HG03095 (cell line): ENCODE measurements at regions not wholly inside any gene's neighbourhood (a gene's known extent, or its start where the extent isn't known, plus 50 kb on each side); places are given as distances from the start of the nearest gene placed in this dataset.

ENCODE experiments used
- ATAC-seq: cut with Tn5 transposase; IDR thresholded peaks from one replicate; pipeline ENCODE4 v1.9.1; 2021; ENCODE audit warnings: moderate library complexity; ENCODE audit not compliant: unreplicated experiment

- no peak for ATAC-seq
Measured at GRCh38 chr12:107318806-107319532, 225.6 kb upstream of the CRY1 start.

DNA sequence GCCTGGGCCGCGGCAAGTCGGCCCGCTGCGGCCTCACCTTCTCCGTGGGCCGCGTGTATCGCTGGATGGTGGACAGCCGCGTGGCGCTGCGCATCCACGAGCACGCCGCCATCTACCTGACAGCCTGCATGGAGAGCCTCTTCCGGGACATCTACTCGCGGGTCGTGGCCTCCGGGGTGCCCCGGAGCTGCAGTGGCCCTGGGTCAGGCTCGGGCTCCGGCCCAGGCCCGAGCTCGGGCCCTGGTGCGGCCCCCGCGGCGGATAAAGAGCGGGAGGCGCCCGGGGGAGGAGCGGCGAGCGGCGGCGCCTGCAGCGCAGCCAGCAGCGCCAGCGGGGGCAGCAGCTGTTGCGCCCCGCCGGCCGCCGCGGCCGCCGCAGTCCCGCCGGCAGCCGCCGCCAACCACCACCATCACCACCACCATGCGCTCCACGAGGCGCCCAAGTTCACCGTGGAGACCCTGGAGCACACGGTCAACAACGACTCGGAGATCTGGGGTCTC, 226.2 kb upstream of the CRY1 start:
- no peak for ATAC-seq

DNA sequence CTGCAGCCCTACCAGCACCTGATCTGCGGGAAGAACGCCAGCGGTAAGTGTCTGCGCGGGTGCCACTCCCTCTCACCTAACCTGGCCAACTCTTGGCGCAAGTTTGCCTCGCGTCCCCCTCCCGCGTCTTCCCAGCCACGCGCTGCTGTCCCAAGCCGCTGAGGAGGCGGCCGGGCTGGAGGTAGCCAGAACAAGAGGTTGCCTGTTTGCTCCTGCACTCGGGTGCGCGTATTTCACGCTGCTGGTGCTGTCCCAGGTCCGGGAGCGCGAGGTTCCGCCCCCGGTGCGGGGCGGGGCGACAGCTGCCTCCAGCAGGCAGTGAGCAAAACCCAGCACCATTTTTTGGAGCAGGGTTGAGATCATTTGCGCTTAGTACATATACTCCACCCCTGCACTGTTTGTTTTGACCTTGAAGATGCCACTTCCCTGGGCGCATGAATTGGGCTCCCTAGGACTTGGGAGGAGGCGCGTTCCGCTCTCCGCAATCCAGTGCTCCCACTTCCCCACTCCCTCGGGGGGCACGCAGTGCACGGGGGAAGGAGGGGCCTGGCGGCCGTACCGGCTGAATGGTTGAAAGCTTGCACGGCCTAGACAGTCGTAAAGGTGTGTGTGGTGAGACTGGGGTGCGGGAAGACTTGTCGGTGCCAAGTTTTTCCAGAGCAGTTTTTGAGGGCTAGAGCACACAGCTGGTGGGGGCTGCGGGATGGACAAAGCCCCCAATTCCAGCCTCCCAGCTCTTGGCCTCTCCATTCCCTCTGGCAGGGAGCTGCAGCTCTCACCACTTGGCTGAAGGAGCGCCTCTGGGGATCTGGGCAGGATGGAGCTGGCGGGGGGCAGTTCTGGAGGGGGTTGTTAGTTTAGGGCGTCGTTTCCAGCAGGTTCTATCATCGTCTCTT, 226.9 kb upstream of the CRY1 start:
- ATAC-seq: no peak

- ATAC-seq: no peak
Measured at GRCh38 chr12:107320929-107321631, 227.7 kb upstream of the CRY1 start.

GRCh38 chr12:107322063-107322462, 228.7 kb upstream of the CRY1 start:
- ATAC-seq: no peak

DNA sequence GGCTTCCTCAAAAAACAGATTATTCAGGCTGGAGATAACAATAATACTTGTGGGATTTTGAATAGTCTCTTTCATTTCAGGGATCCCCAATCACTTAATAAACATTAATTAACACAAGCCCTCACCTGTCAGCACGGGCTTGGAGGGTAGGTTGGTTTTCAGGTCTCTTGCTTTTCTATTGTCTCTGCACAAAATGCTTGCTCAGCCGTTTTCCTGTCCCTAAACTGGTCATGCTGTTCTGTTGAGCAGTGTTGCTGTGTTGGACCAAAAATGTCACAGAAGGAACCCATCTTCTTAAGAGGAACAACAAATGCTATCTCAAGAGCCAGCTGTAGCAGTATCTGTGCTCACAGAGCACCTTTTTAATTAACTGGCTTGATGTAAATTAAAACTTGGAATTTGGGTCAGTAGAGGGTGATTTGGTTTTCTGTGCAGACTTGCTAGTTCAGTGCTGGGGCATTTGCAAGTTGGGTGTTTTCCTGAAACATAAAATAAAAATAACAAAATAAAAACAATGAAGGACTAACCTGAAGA, 231.8 kb upstream of the CRY1 start:
- ATAC-seq: no peak

- ATAC-seq: no peak
Measured at GRCh38 chr12:107326237-107326636, 232.9 kb upstream of the CRY1 start.

DNA sequence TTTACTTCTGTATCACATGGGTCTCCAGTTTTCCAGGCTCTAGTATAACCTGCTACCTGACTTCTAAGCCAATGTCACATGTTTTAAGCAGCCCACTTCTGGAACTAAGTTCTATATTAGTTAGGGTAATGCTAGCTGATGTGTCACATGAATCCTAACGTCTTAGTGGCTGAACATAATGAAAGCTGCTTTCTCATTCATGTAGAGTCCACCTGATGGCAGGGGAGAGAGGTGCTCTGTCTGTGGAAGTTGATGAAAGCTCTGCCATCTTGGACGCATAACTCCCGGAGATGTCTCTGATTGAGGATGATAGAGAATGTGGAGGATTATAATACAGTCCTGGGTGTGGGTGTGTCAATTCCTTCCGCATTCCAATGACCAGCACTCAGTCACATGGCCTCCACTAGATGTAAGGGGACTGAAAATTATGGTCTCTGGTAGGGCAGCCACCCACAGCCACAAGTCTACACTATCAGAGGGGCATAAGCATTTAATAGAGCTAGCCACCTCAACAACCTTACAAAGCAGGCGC, 234.4 kb upstream of the CRY1 start:
- no peak for ATAC-seq

DNA sequence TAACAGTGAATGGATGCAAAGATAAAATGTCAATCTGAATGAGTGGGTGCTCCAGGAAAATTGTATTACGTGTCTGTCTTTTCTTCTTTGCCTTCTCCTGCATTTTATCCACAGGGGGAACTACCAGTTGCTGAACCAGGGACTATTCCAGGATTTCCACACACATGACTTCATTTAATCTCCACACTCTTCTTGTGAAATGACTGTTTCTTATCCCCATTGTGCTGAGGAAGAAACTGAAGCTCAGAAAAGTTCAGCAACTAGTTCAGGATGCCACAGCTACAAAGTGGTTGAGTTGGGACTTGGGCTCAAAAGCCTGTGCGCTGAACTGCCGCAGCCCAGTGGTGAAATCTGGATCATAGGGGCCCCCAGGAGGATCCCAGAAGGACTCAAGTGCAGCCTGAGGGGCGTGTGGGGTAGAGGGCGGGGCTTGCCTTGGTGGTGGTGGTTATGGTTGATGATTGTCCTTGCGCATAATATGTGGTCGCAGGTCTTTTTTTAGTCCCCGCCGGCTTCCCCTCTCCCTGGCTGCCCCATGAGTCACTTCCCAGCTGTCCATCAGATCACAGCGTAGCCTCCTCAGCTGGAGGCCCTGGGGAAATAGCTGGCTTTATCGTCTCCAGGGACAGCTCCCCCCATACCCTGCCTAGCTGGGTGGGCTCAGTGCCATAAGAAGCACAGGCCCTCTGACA, 235.2 kb upstream of the CRY1 start:
- ATAC-seq: no peak

DNA sequence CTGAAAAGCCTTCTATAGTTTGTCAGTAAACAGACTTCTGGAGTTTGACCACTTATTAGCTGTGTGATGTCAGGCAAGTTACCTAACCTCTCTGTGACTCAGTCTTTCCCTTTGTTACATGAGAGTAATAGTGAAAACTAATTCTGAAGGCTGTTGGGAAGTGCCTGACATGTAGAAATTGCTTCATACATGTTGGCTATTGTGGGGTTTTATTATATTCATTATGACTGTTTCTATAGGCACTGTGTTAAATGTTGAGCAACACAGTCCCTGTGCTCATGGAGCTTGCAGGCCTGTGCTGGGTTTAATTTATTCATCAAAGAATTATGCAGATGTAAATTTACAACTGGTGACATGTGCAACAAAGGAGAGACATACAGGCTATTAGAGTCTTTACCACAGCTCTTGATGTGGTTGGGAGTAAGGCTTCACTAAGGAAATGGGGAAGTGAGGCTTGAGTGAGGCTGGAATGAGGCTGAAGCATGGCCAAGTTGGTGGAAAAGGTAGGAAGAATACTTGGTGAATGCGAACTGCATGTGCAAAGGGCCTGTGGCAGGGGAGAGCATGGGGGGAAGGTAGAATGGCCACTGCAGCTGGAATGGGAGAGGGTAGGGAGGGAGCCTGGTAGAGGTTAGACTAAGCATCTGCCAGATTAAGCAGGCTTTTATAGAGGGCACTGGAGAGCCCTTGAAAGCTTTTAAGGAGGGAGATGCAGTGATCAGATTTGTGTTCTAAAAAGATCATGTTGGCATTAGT, 236.4 kb upstream of the CRY1 start:
- no peak for ATAC-seq

DNA sequence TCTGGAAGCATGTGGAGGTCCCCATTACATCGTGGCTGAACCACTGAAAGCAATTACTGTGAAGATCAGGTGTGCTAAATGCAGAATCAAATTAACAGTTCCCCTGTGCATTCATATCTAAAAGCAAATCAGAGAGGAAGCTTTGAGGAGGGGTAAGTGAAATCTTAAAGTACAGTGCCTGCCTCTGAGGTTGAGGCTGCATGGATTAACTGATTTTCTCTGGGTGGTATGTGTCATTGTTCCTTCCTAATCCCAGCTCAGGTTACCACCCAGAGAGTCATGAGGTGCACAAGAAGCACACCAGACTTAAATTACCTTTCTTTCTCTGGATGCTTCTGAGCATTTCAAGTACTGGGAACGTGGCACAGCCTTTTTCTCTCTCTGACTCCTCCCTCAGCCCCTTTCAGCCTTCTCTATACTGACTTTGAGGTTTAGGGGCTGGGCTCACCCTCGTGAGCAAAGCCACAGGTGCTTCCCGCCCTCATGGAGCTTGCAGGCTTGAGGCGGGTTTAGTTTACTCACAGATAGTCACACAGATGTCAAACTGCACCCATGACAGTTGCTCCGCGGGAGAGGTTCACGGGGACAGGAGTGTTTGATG, 237.6 kb upstream of the CRY1 start:
- no peak for ATAC-seq

- ATAC-seq: no peak
Measured at GRCh38 chr12:107331471-107331870, 238.1 kb upstream of the CRY1 start.

- ATAC-seq: no peak
Measured at GRCh38 chr12:107331912-107332311, 238.6 kb upstream of the CRY1 start.

DNA sequence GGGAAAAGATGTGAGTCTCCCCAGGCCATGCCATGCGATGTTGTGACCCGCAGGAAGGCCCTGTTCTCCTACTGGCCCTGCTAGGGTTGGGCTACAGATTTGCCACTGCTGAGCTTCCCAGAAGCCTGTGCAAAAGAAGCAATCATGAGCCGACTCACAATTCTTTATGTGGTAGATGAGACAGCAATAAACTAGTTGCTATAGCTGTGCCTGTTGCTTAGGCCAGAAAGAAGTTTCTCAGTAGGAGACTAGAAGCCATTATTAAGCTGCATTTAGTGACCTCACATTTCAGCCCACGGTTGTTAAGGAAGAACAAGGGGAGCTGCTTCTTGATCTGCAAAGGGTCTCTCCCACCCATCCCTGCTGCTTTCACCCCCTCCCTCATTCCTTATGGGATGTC, 239.4 kb upstream of the CRY1 start:
- ATAC-seq: no peak

GRCh38 chr12:107335802-107336570, 242.6 kb upstream of the CRY1 start:
- ATAC-seq: no peak

DNA sequence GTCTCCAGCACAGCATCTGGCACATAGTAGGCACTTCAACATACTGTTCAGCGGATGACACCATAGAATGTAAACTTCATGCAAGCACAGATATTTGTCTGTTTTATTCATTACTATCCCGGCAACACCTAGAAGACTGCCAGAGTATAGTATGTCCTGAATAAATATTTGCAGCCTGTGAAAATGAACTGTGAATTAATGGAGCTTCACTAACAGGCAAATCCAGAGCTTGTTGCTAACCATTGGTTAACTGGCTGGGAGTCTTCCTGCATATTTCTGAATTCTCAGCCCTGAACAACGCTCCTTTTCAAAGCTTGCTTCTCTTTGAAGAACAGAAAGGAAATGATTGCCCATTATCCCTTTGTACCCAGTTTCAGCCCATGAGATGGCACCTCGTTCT, 243.3 kb upstream of the CRY1 start:
- ATAC-seq: no peak

GRCh38 chr12:107337346-107338095, 244.2 kb upstream of the CRY1 start:
- no peak for ATAC-seq

- no peak for ATAC-seq
Measured at GRCh38 chr12:107339487-107339886, 246.1 kb upstream of the CRY1 start.
